ACC112 (cell line): ENCODE measurements at regions not wholly inside any gene's neighbourhood (a gene's known extent, or its start where the extent isn't known, plus 50 kb on each side); places are given as distances from the start of the nearest gene placed in this dataset.

Experiments
- H2AFZ ChIP-seq: fragments of 200-600 bp; sonication (generic); one replicate; pipeline ENCODE4 v1.6.0; 2017; ENCODE audit warnings: antibody characterized with exemption, low read length; ENCODE audit not compliant: unreplicated experiment
- H3K27ac ChIP-seq: fragments of 200-600 bp; sonication (generic); 2 replicates; pipeline ENCODE4 v1.5.1; 2014; ENCODE audit warnings: low read depth, mild to moderate bottlenecking, antibody characterized with exemption, low read length, moderate library complexity
- H3K27me3 ChIP-seq: fragments of 200-600 bp; sonication (generic); 2 replicates; pipeline ENCODE4 v1.6.1; 2014; ENCODE audit warnings: mild to moderate bottlenecking, antibody characterized with exemption, low read length, moderate library complexity, mixed read lengths; ENCODE audit not compliant: insufficient read depth
- H3K36me3 ChIP-seq: fragments of 200-600 bp; sonication (generic); 2 replicates; pipeline ENCODE4 v1.6.1; 2016; ENCODE audit warnings: mild to moderate bottlenecking, antibody characterized with exemption, low read length, moderate library complexity, mixed read lengths; ENCODE audit not compliant: insufficient read depth
- H3K4me1 ChIP-seq: fragments of 200-600 bp; sonication (generic); one replicate; pipeline ENCODE4 v1.6.1; 2016; ENCODE audit warnings: low read length, mixed read lengths; ENCODE audit not compliant: insufficient read depth, unreplicated experiment, control insufficient read depth
- H3K4me3 ChIP-seq: fragments of 200-600 bp; sonication (generic); 2 replicates; pipeline ENCODE4 v1.5.1; 2014; ENCODE audit warnings: mild to moderate bottlenecking, low read depth, low read length
- H3K79me2 ChIP-seq: fragments of 200-600 bp; sonication (generic); one replicate; pipeline ENCODE4 v1.6.0; 2016; ENCODE audit warnings: low read length; ENCODE audit not compliant: control insufficient read depth, unreplicated experiment, insufficient read depth

GRCh38 chr13:95445131-95445530 lies 107.4 kb upstream of the CLDN10 start:
- no peaks in the 10 kb centered on the region for H3K4me1 ChIP-seq
- H3K4me3 ChIP-seq = no peak overlapping the region
- H3K27ac ChIP-seq = no peak overlapping the region
- H3K27me3 ChIP-seq = peaks cover 72% of the 10 kb centered on the region
- no peak overlapping the region for H2AFZ ChIP-seq
- no peaks in the 10 kb centered on the region for H3K79me2 ChIP-seq
- no peaks in the 10 kb centered on the region for H3K36me3 ChIP-seq

GRCh38 chr13:95447814-95448213 lies 104.7 kb upstream of the CLDN10 start:
- no peak overlapping the region for H3K4me3 ChIP-seq
- peaks cover 77% of the 10 kb centered on the region for H3K27me3 ChIP-seq
- no peaks in the 10 kb centered on the region for H3K4me1 ChIP-seq
- H3K79me2 ChIP-seq = no peaks in the 10 kb centered on the region
- H3K27ac ChIP-seq = no peak overlapping the region
- H2AFZ ChIP-seq = no peak overlapping the region
- H3K36me3 ChIP-seq = no peaks in the 10 kb centered on the region

GRCh38 chr13:95451656-95452055 lies 100.9 kb upstream of the CLDN10 start:
- Histone ChIP-seq H2AFZ (no peak overlapping the region), H3K27me3 (peaks cover 63% of the 10 kb centered on the region), H3K27ac (no peak overlapping the region), H3K79me2 (no peaks in the 10 kb centered on the region), H3K4me3 (no peak overlapping the region), H3K4me1 (no peaks in the 10 kb centered on the region), H3K36me3 (no peaks in the 10 kb centered on the region)

- Histone ChIP-seq H3K79me2 (no peaks in the 10 kb centered on the region), H3K4me1 (no peaks in the 10 kb centered on the region), H3K4me3 (no peak overlapping the region), H3K36me3 (no peaks in the 10 kb centered on the region), H3K27ac (no peak overlapping the region), H2AFZ (no peak overlapping the region), H3K27me3 (peaks cover 63% of the 10 kb centered on the region)
These were observed 100.1 kb upstream of the CLDN10 start for GRCh38 chr13:95452375-95452774.

GRCh38 chr13:95455782-95456181 lies 96.7 kb upstream of the CLDN10 start:
- Histone ChIP-seq H3K4me1 (no peaks in the 10 kb centered on the region), H3K36me3 (no peaks in the 10 kb centered on the region), H3K4me3 (no peak overlapping the region), H2AFZ (no peak overlapping the region), H3K27me3 (peaks cover 52% of the 10 kb centered on the region), H3K27ac (no peak overlapping the region), H3K79me2 (no peaks in the 10 kb centered on the region)

GRCh38 chr13:95456815-95457214 lies 95.7 kb upstream of the CLDN10 start:
- peaks cover 42% of the 10 kb centered on the region for H3K27me3 ChIP-seq
- H3K36me3 ChIP-seq = no peaks in the 10 kb centered on the region
- no peaks in the 10 kb centered on the region for H3K4me1 ChIP-seq
- no peaks in the 10 kb centered on the region for H3K79me2 ChIP-seq
- H2AFZ ChIP-seq = no peak overlapping the region
- H3K27ac ChIP-seq = no peak overlapping the region
- H3K4me3 ChIP-seq = no peak overlapping the region

- H3K4me1 ChIP-seq = no peaks in the 10 kb centered on the region
- peaks cover 37% of the 10 kb centered on the region for H3K27me3 ChIP-seq
- no peaks in the 10 kb centered on the region for H3K36me3 ChIP-seq
- H2AFZ ChIP-seq = no peak overlapping the region
- H3K79me2 ChIP-seq = no peaks in the 10 kb centered on the region
- no peak overlapping the region for H3K4me3 ChIP-seq
- H3K27ac ChIP-seq = no peak overlapping the region
These were observed 95.2 kb upstream of the CLDN10 start for GRCh38 chr13:95457294-95457693.

GRCh38 chr13:95462801-95463200 lies 89.7 kb upstream of the CLDN10 start:
- peaks cover 5% of the 10 kb centered on the region for H3K27me3 ChIP-seq
- H3K4me1 ChIP-seq = no peaks in the 10 kb centered on the region
- H3K36me3 ChIP-seq = no peaks in the 10 kb centered on the region
- H3K4me3 ChIP-seq = no peak overlapping the region
- no peak overlapping the region for H2AFZ ChIP-seq
- H3K27ac ChIP-seq = no peak overlapping the region
- H3K79me2 ChIP-seq = no peaks in the 10 kb centered on the region

- H3K4me3 ChIP-seq = no peak overlapping the region
- H3K79me2 ChIP-seq = no peaks in the 10 kb centered on the region
- H3K27me3 ChIP-seq = no peaks in the 10 kb centered on the region
- H2AFZ ChIP-seq = peak overlapping the region; percentile 22
- no peaks in the 10 kb centered on the region for H3K36me3 ChIP-seq
- no peak overlapping the region for H3K27ac ChIP-seq
- H3K4me1 ChIP-seq = no peaks in the 10 kb centered on the region
These were observed 89.0 kb upstream of the CLDN10 start for GRCh38 chr13:95463531-95463930.

- H3K27ac ChIP-seq = no peak overlapping the region
- no peak overlapping the region for H2AFZ ChIP-seq
- peaks cover 9% of the 10 kb centered on the region; the same call in 1 of the 2 replicates for H3K27me3 ChIP-seq
- no peaks in the 10 kb centered on the region for H3K4me1 ChIP-seq
- H3K79me2 ChIP-seq = no peaks in the 10 kb centered on the region
- H3K4me3 ChIP-seq = no peak overlapping the region
- H3K36me3 ChIP-seq = no peaks in the 10 kb centered on the region
These were observed 81.8 kb upstream of the CLDN10 start for GRCh38 chr13:95470574-95471366.

- H3K4me1 ChIP-seq = no peaks in the 10 kb centered on the region
- H3K4me3 ChIP-seq = no peak overlapping the region
- H2AFZ ChIP-seq = no peak overlapping the region
- H3K79me2 ChIP-seq = no peaks in the 10 kb centered on the region
- peaks cover 14% of the 10 kb centered on the region; the same call in 1 of the 2 replicates for H3K27me3 ChIP-seq
- H3K36me3 ChIP-seq = no peaks in the 10 kb centered on the region
- no peak overlapping the region for H3K27ac ChIP-seq
These were observed 80.6 kb upstream of the CLDN10 start for GRCh38 chr13:95471960-95472359.
